IMR-90 (cell line): ENCODE measurements at regions not wholly inside any gene's neighbourhood (a gene's known extent, or its start where the extent isn't known, plus 50 kb on each side); places are given as distances from the start of the nearest gene placed in this dataset.

Experiments
- ATAC-seq: fragments of 200-7000 bp; cut with Tn5 transposase; 2 replicates; pipeline ENCODE4 v1.9.1; 2020; ENCODE audit warnings: low read depth, mild to moderate bottlenecking, moderate library complexity
- BruUV-seq: library from RNA; stranded (reverse); fragments of 400-500 nt; replicated peaks from 2 replicates; lab custom pipeline; 2021; lab: Mats Ljungman, UMichigan
- CTCF ChIA-PET: fragments of 300-600 bp; formaldehyde crosslinking; extraction: SDS; loops from one replicate; lab custom pipeline; 2021; ENCODE audit warnings: antibody characterized with exemption; lab: Yijun Ruan, JAX
- POLR2A ChIA-PET: fragments of 300-600 bp; sonication (Branson Sonifier 250); formaldehyde crosslinking; loops from one replicate; lab custom pipeline; 2022; ENCODE audit warnings: antibody characterized with exemption; ENCODE audit not compliant: unreplicated experiment; lab: Charles Lee
- DNase-seq: peaks from one replicate; pipeline ENCODE4 v3.0.0; 2013
- H2AFZ ChIP-seq: replicated peaks from 2 replicates; pipeline ENCODE3; 2013; ENCODE audit warnings: low read length, mild to moderate bottlenecking; ENCODE audit not compliant: poor library complexity
- H2AK5ac ChIP-seq: 2 replicates; pipeline ENCODE4 v1.6.1; 2013; ENCODE audit warnings: low read depth, low read length, inconsistent platforms
- H2AK9ac ChIP-seq: replicated peaks from 2 replicates; pipeline ENCODE3; 2013; ENCODE audit warnings: mild to moderate bottlenecking, low read depth, low read length, moderate library complexity; ENCODE audit not compliant: poor library complexity
- H2BK120ac ChIP-seq: 2 replicates; pipeline ENCODE4 v1.6.1; 2013; ENCODE audit warnings: low read depth, low read length, inconsistent platforms
- H2BK15ac ChIP-seq: 3 replicates; pipeline ENCODE4 v1.6.1; 2013; ENCODE audit warnings: low read depth, low read length, inconsistent platforms
- H2BK20ac ChIP-seq: 2 replicates; pipeline ENCODE4 v1.6.1; 2013; ENCODE audit warnings: low read depth, mild to moderate bottlenecking, inconsistent platforms, low read length, moderate library complexity
- H2BK5ac ChIP-seq: 2 replicates; pipeline ENCODE4 v1.6.1; 2013; ENCODE audit warnings: mild to moderate bottlenecking, low read depth, low read length, inconsistent platforms; ENCODE audit not compliant: poor library complexity, severe bottlenecking
- H3K14ac ChIP-seq: replicated peaks from 2 replicates; pipeline ENCODE4 v1.6.1; 2013; ENCODE audit warnings: low read depth, low read length, inconsistent platforms
- H3K18ac ChIP-seq: 2 replicates; pipeline ENCODE4 v1.6.1; 2013; ENCODE audit warnings: low read depth, low read length, control low read depth
- H3K23ac ChIP-seq: 2 replicates; pipeline ENCODE4 v1.6.1; 2013; ENCODE audit warnings: low read depth, low read length, inconsistent platforms
- H3K27ac ChIP-seq: 2 replicates; pipeline ENCODE4 v1.5.1; 2013; ENCODE audit warnings: mild to moderate bottlenecking, control low read depth, low read length; ENCODE audit not compliant: insufficient read depth
- H3K27me3 ChIP-seq: 2 replicates; pipeline ENCODE4 v1.6.1; 2013; ENCODE audit warnings: low read length; ENCODE audit not compliant: control insufficient read depth, insufficient read depth
- H3K36me3 ChIP-seq: 2 replicates; pipeline ENCODE4 v1.6.1; 2013; ENCODE audit warnings: low read length, mixed read lengths; ENCODE audit not compliant: control insufficient read depth, insufficient read depth
- H3K4ac ChIP-seq: 2 replicates; pipeline ENCODE4 v1.6.1; 2013; ENCODE audit warnings: low read depth, low read length, inconsistent platforms
- H3K4me1 ChIP-seq: 2 replicates; pipeline ENCODE4 v1.6.1; 2013; ENCODE audit warnings: low read length, mixed read lengths; ENCODE audit not compliant: control insufficient read depth, insufficient read depth
- H3K4me2 ChIP-seq: 2 replicates; pipeline ENCODE4 v1.6.1; 2013; ENCODE audit warnings: low read depth, mild to moderate bottlenecking, control low read depth, low read length, moderate library complexity
- H3K4me3 ChIP-seq: 2 replicates; pipeline ENCODE4 v1.5.1; 2013; ENCODE audit warnings: low read depth, mild to moderate bottlenecking, control low read depth, low read length, moderate library complexity; ENCODE audit not compliant: insufficient read depth
- H3K56ac ChIP-seq: 2 replicates; pipeline ENCODE4 v1.6.1; 2013; ENCODE audit warnings: low read length, inconsistent platforms; ENCODE audit not compliant: insufficient read depth; ENCODE audit errors: extremely low read depth
- H3K79me1 ChIP-seq, 2 experiments: 2 replicates each; pipeline ENCODE4 v1.6.1; 2013; ENCODE audit warnings: low read length in 2 of 2, inconsistent platforms in 1 of 2, low read depth in 1 of 2
- H3K9ac ChIP-seq: 2 replicates; pipeline ENCODE4 v1.6.1; 2013; ENCODE audit warnings: low read depth, low read length, control low read depth
- H3K9me1 ChIP-seq: 2 replicates; pipeline ENCODE4 v1.6.1; 2013; ENCODE audit warnings: low read length, inconsistent platforms; ENCODE audit not compliant: insufficient read depth
- H3K9me3 ChIP-seq: 2 replicates; pipeline ENCODE4 v1.6.1; 2013; ENCODE audit warnings: low read length; ENCODE audit not compliant: control insufficient read depth, insufficient read depth
- H4K20me1 ChIP-seq: 2 replicates; pipeline ENCODE4 v1.6.1; 2013; ENCODE audit warnings: low read length, inconsistent platforms; ENCODE audit not compliant: insufficient read depth
- H4K5ac ChIP-seq: 2 replicates; pipeline ENCODE4 v1.6.1; 2013; ENCODE audit warnings: mild to moderate bottlenecking, low read depth, low read length, control low read depth
- H4K8ac ChIP-seq, 2 experiments: 2 replicates each; pipeline ENCODE4 v1.6.1; 2013; ENCODE audit warnings: low read depth in 2 of 2, low read length in 2 of 2, control low read depth in 1 of 2, inconsistent platforms in 1 of 2
- H4K91ac ChIP-seq: 2 replicates; pipeline ENCODE4 v1.6.1; 2013; ENCODE audit warnings: low read depth, low read length, inconsistent platforms; ENCODE audit not compliant: insufficient read depth
- BHLHE40 ChIP-seq: fragments of 150-350 bp; IDR thresholded peaks from 2 replicates; pipeline ENCODE4 v1.6.1; 2016; ENCODE audit warnings: mild to moderate bottlenecking, low read depth, low read length
- CEBPB ChIP-seq: IDR thresholded peaks from 2 replicates; pipeline ENCODE4 v1.6.1; 2012; ENCODE audit warnings: low read depth, low read length, improper control_type of control experiment
- CHD1 ChIP-seq: IDR thresholded peaks from 2 replicates; pipeline ENCODE4 v1.6.1; 2012; ENCODE audit warnings: low read depth, low read length, improper control_type of control experiment
- CTCF ChIP-seq: conservative IDR thresholded peaks from 2 replicates; pipeline ENCODE4 v1.5.1; 2012; ENCODE audit warnings: mild to moderate bottlenecking, low read depth, low read length, improper control_type of control experiment
- ELK1 ChIP-seq: fragments of 150-350 bp; IDR thresholded peaks from 2 replicates; pipeline ENCODE4 v1.6.1; 2016; ENCODE audit warnings: low read depth, mild to moderate bottlenecking, low read length, moderate library complexity, borderline replicate concordance
- FOS ChIP-seq: fragments of 150-350 bp; IDR thresholded peaks from 2 replicates; pipeline ENCODE4 v1.6.1; 2016; ENCODE audit warnings: low read depth, low read length
- MAFK ChIP-seq: IDR thresholded peaks from 2 replicates; pipeline ENCODE4 v1.6.1; 2012; ENCODE audit warnings: low read depth, low read length, improper control_type of control experiment
- MAZ ChIP-seq: IDR thresholded peaks from 2 replicates; pipeline ENCODE4 v1.6.1; 2012; ENCODE audit warnings: low read depth, mild to moderate bottlenecking, low read length, improper control_type of control experiment, moderate library complexity, borderline replicate concordance
- MXI1 ChIP-seq: IDR thresholded peaks from 2 replicates; pipeline ENCODE4 v1.6.1; 2012; ENCODE audit warnings: low read depth, mild to moderate bottlenecking, low read length, moderate library complexity, borderline replicate concordance
- NFE2L2 ChIP-seq: fragments of 150-350 bp; IDR thresholded peaks from 2 replicates; pipeline ENCODE4 v1.6.1; 2016; ENCODE audit warnings: low read depth, mild to moderate bottlenecking, low read length
- POLR2A ChIP-seq: IDR thresholded peaks from 2 replicates; pipeline ENCODE4 v1.6.1; 2012; ENCODE audit warnings: mild to moderate bottlenecking, low read depth, low read length
- RAD21 ChIP-seq: IDR thresholded peaks from 2 replicates; pipeline ENCODE4 v1.6.1; 2012; ENCODE audit warnings: low read length, improper control_type of control experiment
- RCOR1 ChIP-seq: IDR thresholded peaks from 2 replicates; pipeline ENCODE4 v1.6.1; 2012; ENCODE audit warnings: mild to moderate bottlenecking, low read length, improper control_type of control experiment; ENCODE audit not compliant: insufficient replicate concordance
- RFX5 ChIP-seq: IDR thresholded peaks from 2 replicates; pipeline ENCODE4 v1.8.0; 2012; ENCODE audit warnings: low read depth, mild to moderate bottlenecking, low read length, moderate library complexity
- SMC3 ChIP-seq: fragments of 150-350 bp; IDR thresholded peaks from 2 replicates; pipeline ENCODE4 v1.6.1; 2016; ENCODE audit warnings: low read depth, mild to moderate bottlenecking, antibody characterized with exemption, low read length, moderate library complexity
- WGBS, 2 experiments: methylation state at CpG; one replicate each; pipeline versions ENCODE4 v1.1.5 to v1.1.7; 2013; ENCODE audit warnings: missing lambda C conversion rate in 2 of 2; ENCODE audit not compliant: insufficient read length in 1 of 2; ENCODE audit errors: extremely low coverage in 2 of 2; 5-methylcytosine and 5-hydroxymethylcytosine counted together
- dilution Hi-C: fragments of 300-500 bp; cut with HindIII; formaldehyde crosslinking; loops from one replicate; pipeline ENCODE4 v1.14.3; 2018; ENCODE audit warnings: low sequenced_read_pairs; ENCODE audit not compliant: unreplicated experiment
- in situ Hi-C: fragments of 300-500 bp; cut with MboI; formaldehyde crosslinking; loops from 3 replicates; pipeline ENCODE4 v1.14.3; 2019; ENCODE audit warnings: low sequenced_read_pairs, inconsistent platforms, mixed read lengths
- intact Hi-C: fragments of 100-400 bp; cut with micrococcal nuclease; formaldehyde crosslinking; loops from 2 replicates; pipeline ENCODE4 v1.10.0; 2022
- TF ChIP-seq, protein P1 (sequence below): fragments of 150-350 bp; IDR thresholded peaks from 2 replicates; pipeline ENCODE4 v1.6.1; 2017; ENCODE audit warnings: mild to moderate bottlenecking, antibody characterized with exemption, low read length, low read depth

DNA sequence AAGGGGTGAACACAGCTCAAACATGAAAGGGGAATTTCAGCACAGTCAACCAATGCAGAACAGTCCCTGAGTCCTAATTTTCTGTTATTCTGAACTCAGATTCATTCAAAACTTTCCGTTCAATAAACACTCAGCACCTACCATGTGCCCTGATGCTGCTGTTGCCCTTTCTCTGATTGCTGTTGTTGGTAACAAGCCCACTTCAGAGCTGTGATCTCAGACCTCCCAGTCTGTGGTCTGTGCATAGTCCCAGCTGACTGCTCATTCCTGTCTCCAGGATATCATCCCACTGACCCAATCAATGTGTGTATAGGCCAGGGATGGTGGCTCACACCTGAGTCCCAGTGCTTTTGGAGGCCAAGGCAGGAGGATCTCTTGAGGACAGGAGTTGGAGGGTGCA is 82.7 kb upstream of the SLC35G4 start:
- intact Hi-C loops (no loop called here), in situ Hi-C loops (no loop called here), dilution Hi-C loops (no loop called here)
- Histone ChIP-seq H3K4me1 (no peaks in the 10 kb centered on the region), H2AFZ (no peak overlapping the region), H2BK15ac (no peak overlapping the region), H3K4me3 (no peak overlapping the region), H3K79me1 (no peaks in the 10 kb centered on the region), H4K91ac (no peak overlapping the region), H2BK120ac (no peak overlapping the region), H3K27me3 (peaks cover 6% of the 10 kb centered on the region), H3K9me3 (no peaks in the 10 kb centered on the region), H2AK9ac (no peak overlapping the region), H2BK20ac (no peak overlapping the region), H3K4ac (no peak overlapping the region), H4K5ac (no peak overlapping the region), H3K4me2 (no peak overlapping the region), H3K14ac (no peak overlapping the region), H3K9me1 (no peaks in the 10 kb centered on the region), H3K23ac (no peak overlapping the region), H3K18ac (no peak overlapping the region), H3K27ac (no peak overlapping the region), H4K8ac (no peak overlapping the region), H2AK5ac (no peak overlapping the region), H3K9ac (no peak overlapping the region), H3K36me3 (no peaks in the 10 kb centered on the region), H4K20me1 (no peaks in the 10 kb centered on the region), H3K56ac (no peak overlapping the region), H2BK5ac (no peak overlapping the region)
- ChIA-PET POLR2A (no interaction called here), CTCF (no interaction called here)
- 80% methylated on average over 1 of the region's 1 CpG; no CpG with 5 or more reads in 1 of the 2 experiments for WGBS, 2 experiments
- DNase-seq = no peak
- ATAC-seq = no peak
- TF ChIP-seq MAZ = no peak
- TF ChIP-seq CTCF = no peak
- TF ChIP-seq, protein P1, sequence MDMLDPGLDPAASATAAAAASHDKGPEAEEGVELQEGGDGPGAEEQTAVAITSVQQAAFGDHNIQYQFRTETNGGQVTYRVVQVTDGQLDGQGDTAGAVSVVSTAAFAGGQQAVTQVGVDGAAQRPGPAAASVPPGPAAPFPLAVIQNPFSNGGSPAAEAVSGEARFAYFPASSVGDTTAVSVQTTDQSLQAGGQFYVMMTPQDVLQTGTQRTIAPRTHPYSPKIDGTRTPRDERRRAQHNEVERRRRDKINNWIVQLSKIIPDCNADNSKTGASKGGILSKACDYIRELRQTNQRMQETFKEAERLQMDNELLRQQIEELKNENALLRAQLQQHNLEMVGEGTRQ = no peak
- TF ChIP-seq CEBPB = no peak
- TF ChIP-seq BHLHE40 = no peak
- TF ChIP-seq NFE2L2 = no peak
- no peak for TF ChIP-seq ELK1
- no peak for TF ChIP-seq RAD21
- TF ChIP-seq CHD1 = no peak
- no peak for TF ChIP-seq MXI1
- TF ChIP-seq POLR2A = no peak
- TF ChIP-seq SMC3 = no peak
- TF ChIP-seq MAFK = no peak
- TF ChIP-seq RFX5 = no peak
- TF ChIP-seq FOS = no peak
- no peak for TF ChIP-seq RCOR1
- BruUV-seq = no TSS peak
